ENCODE measurements at regions not wholly inside any gene's neighbourhood (a gene's known extent, or its start where the extent isn't known, plus 50 kb on each side); places are given as distances from the start of the nearest gene placed in this dataset.
"Not testable (repeated sequence)": the region's sequence is repeated elsewhere in the genome, so short reads cannot be mapped to it uniquely, and the experiment has no call there.

- DNase-seq (ENCODE audit: low read depth in 2 of 2), result no peak
These were observed 427.2 kb upstream of the UBE2E3 start for GRCh38 chr2:180553094-180553715.

- no peak for DNase-seq (ENCODE audit: low read depth in 2 of 2)
These were observed 437.9 kb upstream of the UBE2E3 start for GRCh38 chr2:180542511-180542910.

GRCh38 chr2:180540761-180541160 lies 439.6 kb upstream of the UBE2E3 start:
- DNase-seq (ENCODE audit: low read depth in 2 of 2), result no peak

GRCh38 chr2:180539541-180539940 lies 440.9 kb upstream of the UBE2E3 start:
- no peak for DNase-seq (ENCODE audit: low read depth in 2 of 2)

GRCh38 chr2:180535289-180535688 lies 445.1 kb upstream of the UBE2E3 start:
- DNase-seq (ENCODE audit: low read depth in 2 of 2), result no peak

GRCh38 chr2:180531787-180532186 lies 448.6 kb upstream of the UBE2E3 start:
- not testable (repeated sequence) for DNase-seq (ENCODE audit: low read depth in 2 of 2)

GRCh38 chr2:180524499-180524898 lies 455.9 kb upstream of the UBE2E3 start:
- peak in 1 of 2 donors; percentile 8 for DNase-seq (ENCODE audit: low read depth in 2 of 2)

- peak; percentile 5 to 97 for DNase-seq (ENCODE audit: low read depth in 2 of 2)
These were observed 456.6 kb upstream of the UBE2E3 start for GRCh38 chr2:180523621-180524340.

GRCh38 chr2:180520921-180521581 lies 459.4 kb upstream of the UBE2E3 start:
- DNase-seq (ENCODE audit: low read depth in 2 of 2), result peak in 1 of 2 donors; percentile 53

- DNase-seq (ENCODE audit: low read depth in 2 of 2), result peak in 1 of 2 donors; percentile 53
These were observed 460.2 kb upstream of the UBE2E3 start for GRCh38 chr2:180520206-180520605.

GRCh38 chr2:180519276-180519675 lies 461.1 kb upstream of the UBE2E3 start:
- DNase-seq (ENCODE audit: low read depth in 2 of 2), result peak; percentile 5 to 84

- no peak for DNase-seq (ENCODE audit: low read depth in 2 of 2)
These were observed 464.2 kb upstream of the UBE2E3 start for GRCh38 chr2:180516232-180516631.

GRCh38 chr2:180513389-180513788 lies 467.0 kb upstream of the UBE2E3 start:
- no peak for DNase-seq (ENCODE audit: low read depth in 2 of 2)

GRCh38 chr2:180508458-180508857 lies 471.9 kb upstream of the UBE2E3 start:
- no peak for DNase-seq (ENCODE audit: low read depth in 2 of 2)

GRCh38 chr2:180507028-180507427 lies 473.4 kb upstream of the UBE2E3 start:
- peak in 1 of 2 donors; percentile 52 for DNase-seq (ENCODE audit: low read depth in 2 of 2)

- DNase-seq (ENCODE audit: low read depth in 2 of 2), result peak in 1 of 2 donors; percentile 15
These were observed 475.2 kb upstream of the UBE2E3 start for GRCh38 chr2:180505203-180505602.

- no peak for DNase-seq (ENCODE audit: low read depth in 2 of 2)
These were observed 482.7 kb upstream of the UBE2E3 start for GRCh38 chr2:180497621-180498152.

GRCh38 chr2:180495606-180496005 lies 484.8 kb upstream of the UBE2E3 start:
- peak in 1 of 2 donors; percentile 24 for DNase-seq (ENCODE audit: low read depth in 2 of 2)

- DNase-seq (ENCODE audit: low read depth in 2 of 2), result no peak
These were observed 486.1 kb upstream of the UBE2E3 start for GRCh38 chr2:180494286-180494685.

GRCh38 chr2:180482696-180483095 lies 475.6 kb upstream of the CWC22 start:
- no peak for DNase-seq (ENCODE audit: low read depth in 2 of 2)

GRCh38 chr2:180481998-180482397 lies 474.9 kb upstream of the CWC22 start:
- DNase-seq (ENCODE audit: low read depth in 2 of 2), result no peak

GRCh38 chr2:180478883-180479282 lies 471.8 kb upstream of the CWC22 start:
- DNase-seq (ENCODE audit: low read depth in 2 of 2), result no peak

Measured in lung microvascular endothelial cell (primary cell).